Neural cell (in vitro differentiated cells): ENCODE measurements at regions not wholly inside any gene's neighbourhood (a gene's known extent, or its start where the extent isn't known, plus 50 kb on each side); places are given as distances from the start of the nearest gene placed in this dataset.

Source experiments
- EP300 ChIP-seq: fragments of 450-650 bp; conservative IDR thresholded peaks from 2 replicates; pipeline ENCODE4 v1.6.1; 2014; ENCODE audit warnings: antibody characterized with exemption, mild to moderate bottlenecking, moderate library complexity; ENCODE audit not compliant: poor library complexity, severe bottlenecking
- EZH2 ChIP-seq: fragments of 200-600, 300-800 bp; shearing (Covaris generic), sonication (generic); IDR thresholded peaks from 2 replicates; pipeline ENCODE4 v1.6.1; 2014; ENCODE audit warnings: antibody characterized with exemption, low read length, borderline replicate concordance, mild to moderate bottlenecking; ENCODE audit not compliant: insufficient read depth, poor library complexity, severe bottlenecking
- POLR2AphosphoS5 ChIP-seq: IDR thresholded peaks from 2 replicates; pipeline ENCODE4 v1.6.1; 2012
- RAD21 ChIP-seq: fragments of 450-650 bp; conservative IDR thresholded peaks from 2 replicates; pipeline ENCODE4 v1.6.1; 2014; ENCODE audit warnings: antibody characterized with exemption, mild to moderate bottlenecking, moderate library complexity
- TF ChIP-seq, protein P1 (sequence below): fragments of 450-650 bp; IDR thresholded peaks from 2 replicates; pipeline ENCODE4 v1.5.1; 2014; ENCODE audit warnings: antibody characterized with exemption, mild to moderate bottlenecking, moderate library complexity; ENCODE audit not compliant: poor library complexity, severe bottlenecking

DNA sequence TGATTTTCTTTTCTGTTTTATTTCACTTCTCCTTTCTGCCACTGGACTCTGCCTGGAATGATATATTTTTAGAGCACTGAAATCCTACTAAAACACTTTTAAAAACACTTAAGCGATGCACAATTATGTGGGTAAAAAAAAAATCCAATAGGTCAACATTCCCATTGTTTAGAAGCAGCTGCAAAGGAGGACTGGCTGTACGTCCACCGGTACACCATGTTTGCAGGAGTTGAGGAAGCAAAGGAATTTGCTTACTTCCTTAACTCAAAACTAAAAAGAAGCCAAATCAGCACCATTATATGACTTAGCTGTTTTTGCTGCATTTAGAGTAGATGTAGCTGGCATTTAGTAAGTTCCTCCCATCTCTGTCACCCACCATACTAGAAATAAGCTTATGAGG, 186.8 kb upstream of the TMTC1 start:
- TF ChIP-seq, protein P1, sequence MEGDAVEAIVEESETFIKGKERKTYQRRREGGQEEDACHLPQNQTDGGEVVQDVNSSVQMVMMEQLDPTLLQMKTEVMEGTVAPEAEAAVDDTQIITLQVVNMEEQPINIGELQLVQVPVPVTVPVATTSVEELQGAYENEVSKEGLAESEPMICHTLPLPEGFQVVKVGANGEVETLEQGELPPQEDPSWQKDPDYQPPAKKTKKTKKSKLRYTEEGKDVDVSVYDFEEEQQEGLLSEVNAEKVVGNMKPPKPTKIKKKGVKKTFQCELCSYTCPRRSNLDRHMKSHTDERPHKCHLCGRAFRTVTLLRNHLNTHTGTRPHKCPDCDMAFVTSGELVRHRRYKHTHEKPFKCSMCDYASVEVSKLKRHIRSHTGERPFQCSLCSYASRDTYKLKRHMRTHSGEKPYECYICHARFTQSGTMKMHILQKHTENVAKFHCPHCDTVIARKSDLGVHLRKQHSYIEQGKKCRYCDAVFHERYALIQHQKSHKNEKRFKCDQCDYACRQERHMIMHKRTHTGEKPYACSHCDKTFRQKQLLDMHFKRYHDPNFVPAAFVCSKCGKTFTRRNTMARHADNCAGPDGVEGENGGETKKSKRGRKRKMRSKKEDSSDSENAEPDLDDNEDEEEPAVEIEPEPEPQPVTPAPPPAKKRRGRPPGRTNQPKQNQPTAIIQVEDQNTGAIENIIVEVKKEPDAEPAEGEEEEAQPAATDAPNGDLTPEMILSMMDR, result no peak
- TF ChIP-seq EP300 (no peak), EZH2 (no peak), POLR2AphosphoS5 (no peak), RAD21 (no peak)
